ENCODE measurements at regions not wholly inside any gene's neighbourhood (a gene's known extent, or its start where the extent isn't known, plus 50 kb on each side); places are given as distances from the start of the nearest gene placed in this dataset.

DNA sequence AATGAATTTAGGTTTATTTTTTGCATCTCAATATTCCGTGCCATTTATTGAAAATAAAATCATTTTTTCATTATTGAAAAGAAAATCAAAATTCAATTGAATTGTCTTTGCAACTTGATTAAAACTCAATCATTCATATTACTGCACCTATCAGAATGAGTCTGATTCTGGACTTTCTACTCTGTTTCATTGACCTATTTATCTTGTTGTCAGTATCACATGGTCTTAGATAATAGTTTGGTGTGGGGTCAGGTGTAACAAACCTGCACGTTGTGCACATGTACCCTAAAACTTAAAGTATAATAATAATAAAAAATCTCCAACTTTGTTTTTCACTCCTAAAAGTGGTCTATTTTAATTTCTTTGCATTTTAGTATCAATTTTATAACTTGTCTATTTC lies 422.9 kb downstream of the RAD51AP2 start:
- TF ChIP-seq POLR2A (IDR thresholded peaks at IDR 0.05) (no peak), EP300 (IDR thresholded peaks at IDR 0.05) (no peak)
- TF ChIP-seq, protein P1, sequence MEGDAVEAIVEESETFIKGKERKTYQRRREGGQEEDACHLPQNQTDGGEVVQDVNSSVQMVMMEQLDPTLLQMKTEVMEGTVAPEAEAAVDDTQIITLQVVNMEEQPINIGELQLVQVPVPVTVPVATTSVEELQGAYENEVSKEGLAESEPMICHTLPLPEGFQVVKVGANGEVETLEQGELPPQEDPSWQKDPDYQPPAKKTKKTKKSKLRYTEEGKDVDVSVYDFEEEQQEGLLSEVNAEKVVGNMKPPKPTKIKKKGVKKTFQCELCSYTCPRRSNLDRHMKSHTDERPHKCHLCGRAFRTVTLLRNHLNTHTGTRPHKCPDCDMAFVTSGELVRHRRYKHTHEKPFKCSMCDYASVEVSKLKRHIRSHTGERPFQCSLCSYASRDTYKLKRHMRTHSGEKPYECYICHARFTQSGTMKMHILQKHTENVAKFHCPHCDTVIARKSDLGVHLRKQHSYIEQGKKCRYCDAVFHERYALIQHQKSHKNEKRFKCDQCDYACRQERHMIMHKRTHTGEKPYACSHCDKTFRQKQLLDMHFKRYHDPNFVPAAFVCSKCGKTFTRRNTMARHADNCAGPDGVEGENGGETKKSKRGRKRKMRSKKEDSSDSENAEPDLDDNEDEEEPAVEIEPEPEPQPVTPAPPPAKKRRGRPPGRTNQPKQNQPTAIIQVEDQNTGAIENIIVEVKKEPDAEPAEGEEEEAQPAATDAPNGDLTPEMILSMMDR (IDR thresholded peaks at IDR 0.05): no peak

Data from stomach (tissue), 4 donors.